GM18909 (cell line): ENCODE measurements at regions not wholly inside any gene's neighbourhood (a gene's known extent, or its start where the extent isn't known, plus 50 kb on each side); places are given as distances from the start of the nearest gene placed in this dataset.
"Not testable (repeated sequence)": the region's sequence is repeated elsewhere in the genome, so short reads cannot be mapped to it uniquely, and the experiment has no call there.

ENCODE experiments used
- ATAC-seq: cut with Tn5 transposase; IDR thresholded peaks from one replicate; pipeline ENCODE4 v1.9.1; 2021; ENCODE audit warnings: mild to moderate bottlenecking; ENCODE audit not compliant: unreplicated experiment, poor library complexity

DNA sequence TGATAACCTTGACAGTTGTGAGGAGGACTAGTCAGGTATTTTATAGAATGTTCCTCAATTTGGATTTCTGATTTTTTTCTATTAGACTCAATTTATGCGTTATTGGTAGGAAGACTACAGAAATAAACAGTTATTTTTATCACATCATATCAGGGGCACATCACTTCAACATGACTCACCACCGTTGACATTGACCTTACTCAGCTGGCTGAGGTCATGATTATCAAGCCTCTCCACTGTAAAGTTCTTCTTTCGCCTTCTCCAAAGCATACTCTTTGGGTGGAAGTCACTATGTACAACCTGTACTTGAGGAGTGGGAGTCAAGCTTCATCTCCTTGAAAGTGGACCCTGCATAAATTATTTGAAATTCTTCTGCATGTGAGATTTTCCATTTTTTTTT, 194.3 kb upstream of the IGFBP3 start:
- no peak for ATAC-seq

DNA sequence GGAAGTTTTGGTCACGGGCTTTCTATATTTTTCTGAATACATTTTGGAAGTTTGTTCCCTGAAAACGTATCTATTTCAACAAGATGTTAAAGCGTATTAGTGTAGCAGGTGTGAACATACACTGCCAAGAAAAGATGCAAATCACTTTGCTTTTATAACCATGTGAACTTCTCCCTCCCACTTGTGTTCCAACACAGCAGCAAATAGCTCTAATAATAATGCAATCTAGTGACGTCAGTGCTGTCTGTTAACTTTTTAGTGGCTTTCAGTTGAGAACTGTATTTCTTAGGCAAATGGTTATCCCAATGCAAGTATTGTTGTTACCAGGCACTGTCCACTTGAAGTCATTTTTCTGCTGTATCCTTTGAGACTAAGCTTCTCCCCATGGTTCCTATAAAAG, 188.4 kb upstream of the IGFBP3 start:
- ATAC-seq: no peak

DNA sequence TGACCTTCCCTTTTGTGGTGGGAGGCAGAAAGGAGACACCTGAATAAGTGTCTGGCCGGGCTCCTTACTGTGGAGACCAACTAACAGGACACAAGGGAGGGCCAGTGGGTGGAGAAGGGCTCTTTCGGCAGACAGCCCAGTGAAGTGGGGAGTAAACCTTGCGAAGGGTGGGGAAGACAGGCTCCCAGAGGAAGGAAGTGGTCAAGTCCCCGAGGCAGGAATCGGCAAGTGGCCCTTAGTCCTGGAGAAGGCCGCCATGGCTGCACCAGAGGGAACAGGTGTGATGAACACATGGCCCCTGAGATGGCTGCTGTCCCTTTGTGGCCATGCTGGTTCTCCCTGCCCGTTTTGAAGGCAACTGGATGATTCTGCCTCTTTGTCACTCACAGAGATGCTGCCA, 187.2 kb upstream of the IGFBP3 start:
- ATAC-seq: no peak

DNA sequence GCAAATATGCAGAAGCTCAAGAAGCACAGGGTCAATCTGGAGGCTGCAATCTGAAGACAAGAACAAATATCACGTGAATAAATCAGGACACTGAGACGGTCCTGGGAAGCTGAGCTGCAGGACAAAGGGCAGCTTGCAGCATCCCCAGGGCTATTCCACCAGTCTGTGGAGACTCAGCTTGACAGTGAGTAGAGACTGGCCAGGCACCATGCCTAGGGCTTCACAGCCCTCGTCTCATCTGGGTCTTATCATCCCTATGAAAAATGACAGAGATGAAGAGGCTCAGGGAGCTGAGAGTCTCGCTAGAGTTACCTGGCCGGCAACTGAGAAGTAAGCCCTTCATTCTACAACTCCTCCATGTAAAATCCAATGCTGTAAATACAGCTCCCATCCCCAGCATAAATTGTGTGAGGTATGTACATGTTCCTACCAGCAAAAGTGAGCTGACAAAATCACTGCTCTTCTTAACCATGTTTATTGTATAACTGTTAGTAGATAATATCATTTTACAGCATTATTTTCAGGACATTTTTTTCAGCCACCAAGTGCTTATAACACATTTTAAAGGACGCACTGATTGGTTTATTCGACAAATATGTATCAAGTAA, 186.6 kb upstream of the IGFBP3 start:
- no peak for ATAC-seq

DNA sequence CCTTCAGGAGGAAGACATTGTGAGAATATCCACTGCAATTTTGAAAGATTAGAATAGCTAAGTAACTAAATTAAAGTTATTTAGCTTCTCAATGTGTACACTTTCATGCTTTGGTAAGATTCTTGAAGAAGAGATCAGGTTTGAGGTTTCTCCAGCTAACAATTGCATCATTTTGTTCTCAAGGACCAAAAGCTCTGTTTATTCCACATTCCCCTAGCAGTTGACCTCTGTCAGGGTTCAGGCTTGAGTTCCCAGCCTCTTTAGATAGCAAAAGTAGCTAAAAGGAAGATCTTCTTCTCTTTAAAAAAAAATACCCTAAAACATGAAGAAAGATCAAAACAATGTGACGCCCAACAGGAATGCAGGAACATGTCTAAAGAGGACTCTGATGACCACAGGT, 179.4 kb upstream of the IGFBP3 start:
- ATAC-seq: no peak

DNA sequence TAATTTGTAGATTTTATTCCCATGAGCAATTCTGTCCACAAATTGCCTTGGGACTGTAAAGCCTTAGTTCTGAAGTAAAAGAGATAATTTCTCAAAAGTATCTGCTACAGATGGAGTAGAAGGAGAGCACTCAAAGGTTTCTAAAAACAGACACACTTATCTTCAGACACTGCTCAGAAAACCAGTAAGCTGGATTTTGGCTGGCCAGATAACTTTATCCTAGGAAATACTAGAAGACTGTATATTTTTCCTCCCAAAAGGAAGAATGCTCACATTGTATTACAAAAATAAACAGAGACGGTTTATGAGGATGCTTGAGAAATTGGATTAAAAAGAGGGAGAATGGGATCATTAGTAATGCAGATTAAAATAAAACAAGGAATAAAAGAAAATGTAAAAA, 178.0 kb upstream of the IGFBP3 start:
- no peak for ATAC-seq

DNA sequence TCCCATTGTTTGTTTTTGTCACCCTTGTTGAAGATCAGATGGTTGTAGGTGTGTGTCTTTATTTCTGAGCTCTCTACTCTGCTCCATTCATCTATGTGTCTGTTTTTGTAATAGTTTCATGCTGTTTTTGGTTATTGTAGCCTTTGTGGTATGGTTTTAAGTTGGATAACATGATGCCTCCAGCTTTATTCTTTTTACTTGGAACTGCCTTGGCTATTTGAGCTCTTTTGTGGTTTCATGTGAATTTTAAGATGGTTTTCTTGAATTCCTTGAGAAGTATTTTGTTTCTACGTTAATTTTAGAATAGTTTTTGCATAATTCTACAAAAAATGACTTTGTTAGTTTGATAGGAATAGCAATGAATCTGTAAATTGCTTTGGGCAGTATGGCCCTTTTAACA, 170.0 kb upstream of the IGFBP3 start:
- ATAC-seq: no peak

DNA sequence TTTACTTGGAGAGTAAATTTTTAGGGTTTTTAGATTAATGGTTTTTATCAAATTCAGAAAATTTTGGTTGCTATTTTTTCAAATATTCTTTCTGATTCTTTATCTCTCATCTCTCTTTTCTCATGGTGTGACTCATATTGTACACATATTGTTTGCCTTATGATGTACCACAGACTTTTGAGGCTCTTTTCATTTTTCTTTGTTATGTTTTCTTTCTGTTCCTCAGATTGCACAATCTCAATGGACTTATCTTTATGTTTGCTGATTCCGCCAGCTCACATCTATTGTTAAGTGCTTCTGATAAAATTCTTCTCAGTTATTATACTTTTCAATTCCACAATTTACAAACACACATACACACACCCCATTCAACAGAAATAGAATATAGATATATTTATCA, 168.2 kb upstream of the IGFBP3 start:
- ATAC-seq: no peak

DNA sequence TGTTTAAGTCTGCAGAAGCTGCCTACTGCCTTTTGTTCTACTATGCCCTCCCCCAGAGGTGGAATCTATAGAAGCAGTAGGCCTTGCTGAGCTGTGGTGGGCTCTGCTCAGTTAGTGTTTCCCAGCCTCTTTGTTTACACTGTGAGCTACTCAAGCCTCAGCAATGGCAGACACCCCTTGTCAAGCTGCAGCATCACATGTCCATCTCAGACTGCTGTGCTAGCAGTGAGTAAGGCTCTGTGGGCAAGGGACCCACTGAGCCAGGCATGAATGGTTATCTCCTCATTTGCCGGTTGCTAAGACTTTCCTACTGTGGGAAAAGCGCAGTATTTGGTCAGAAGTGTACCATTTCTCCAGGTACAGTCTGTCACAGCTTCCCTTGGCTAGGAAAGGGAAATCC, 167.4 kb upstream of the IGFBP3 start:
- not testable (repeated sequence) for ATAC-seq

DNA sequence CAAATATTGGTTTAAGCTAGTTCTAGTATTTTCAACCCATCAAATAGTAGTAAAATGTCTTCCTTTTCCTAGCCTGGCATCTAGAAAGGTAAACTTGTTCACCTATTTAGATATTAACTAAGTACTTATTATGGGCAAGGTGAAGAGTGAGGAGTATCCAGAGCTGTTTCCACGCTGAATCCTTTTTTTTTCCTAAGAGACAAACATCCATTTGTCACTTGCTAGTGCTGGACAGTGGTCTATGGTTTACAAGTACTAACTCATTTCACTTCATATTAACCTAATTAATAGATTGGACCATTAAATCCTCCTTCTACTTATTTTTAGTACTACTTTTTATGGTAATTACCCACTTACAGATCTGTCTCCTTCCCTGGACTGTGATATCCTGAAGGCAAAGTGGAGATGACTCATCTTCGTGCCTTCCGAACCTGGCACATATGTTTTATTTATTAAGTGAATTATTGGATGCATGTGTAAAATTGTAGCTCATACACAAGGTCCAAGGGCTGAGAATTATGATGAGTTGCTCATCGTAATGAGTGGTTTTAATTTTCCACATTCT, 159.6 kb upstream of the IGFBP3 start:
- no peak for ATAC-seq

DNA sequence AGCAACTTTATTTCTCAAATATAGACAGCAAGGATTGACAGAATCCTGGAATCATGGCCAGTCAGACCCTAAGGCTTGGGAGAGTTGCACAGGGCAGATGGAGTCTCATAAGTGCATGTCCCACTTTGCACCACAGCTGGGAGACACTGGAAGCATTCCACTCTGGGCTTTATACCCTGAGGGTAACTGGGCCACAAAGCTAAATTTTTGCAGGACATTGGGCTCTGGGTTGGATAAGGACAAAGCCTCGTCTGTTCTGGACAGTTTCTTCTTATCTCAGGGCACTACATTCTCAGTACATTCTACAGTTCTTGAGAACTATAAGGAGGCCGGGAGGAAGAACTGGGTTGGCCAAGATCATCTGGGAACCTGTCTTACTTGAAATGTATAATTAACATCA, 158.3 kb upstream of the IGFBP3 start:
- no peak for ATAC-seq

DNA sequence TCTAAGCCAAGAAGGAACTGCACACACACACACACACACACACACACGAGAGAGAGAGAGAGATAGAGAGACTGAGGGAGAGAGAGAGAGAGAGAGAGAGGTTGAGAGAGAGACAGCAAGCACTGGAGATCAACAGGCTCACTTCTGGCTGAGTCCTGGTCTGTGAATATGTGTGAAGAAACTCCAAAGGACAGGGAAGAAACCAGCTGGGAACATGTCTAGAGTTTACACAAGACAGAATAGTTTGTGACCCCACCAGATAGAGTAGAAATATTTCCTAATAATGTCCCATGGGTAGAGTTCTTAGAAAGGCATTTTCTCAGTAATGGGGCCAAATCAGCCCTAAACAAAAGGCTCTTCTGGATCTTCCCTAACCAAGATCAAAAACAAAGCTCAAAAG, 155.5 kb upstream of the IGFBP3 start:
- ATAC-seq: no peak

DNA sequence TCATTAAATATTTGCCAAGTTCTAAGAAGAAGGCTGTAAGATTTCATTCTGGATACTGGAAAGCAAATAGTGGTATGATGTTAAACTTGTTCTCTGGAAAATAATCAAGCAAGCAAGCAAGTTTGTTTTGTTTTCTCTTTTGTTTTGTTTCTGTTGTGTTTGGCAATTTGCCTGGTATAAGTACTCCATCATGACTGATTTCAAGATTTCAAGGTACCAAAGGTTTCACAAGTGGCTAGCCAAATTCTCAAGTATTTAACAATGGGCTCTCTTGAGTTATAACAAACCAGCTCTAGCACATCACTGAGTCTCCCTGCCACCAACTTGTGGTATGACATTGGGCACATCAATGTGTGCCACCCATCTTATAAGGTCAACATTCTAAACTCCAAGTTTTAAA, 151.7 kb upstream of the IGFBP3 start:
- ATAC-seq: no peak

DNA sequence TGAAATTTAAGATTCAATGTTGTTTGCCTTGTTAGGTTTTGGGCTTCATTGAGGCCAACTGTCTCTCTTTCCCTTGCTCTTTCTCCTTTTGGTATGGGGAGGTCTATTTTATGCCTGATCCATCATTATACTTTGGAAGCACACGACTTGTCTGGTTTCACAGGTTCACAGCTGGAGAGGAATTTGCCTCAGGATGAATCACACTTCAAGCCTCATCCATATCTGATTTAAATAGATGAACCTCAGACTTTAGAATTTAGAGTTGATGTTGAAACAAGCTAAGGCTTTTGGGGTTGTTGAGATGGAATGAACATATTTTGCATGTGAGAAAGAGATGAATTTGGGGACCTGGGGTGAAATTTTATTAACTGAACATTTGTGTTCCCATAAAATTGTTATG, 150.5 kb upstream of the IGFBP3 start:
- ATAC-seq: no peak

DNA sequence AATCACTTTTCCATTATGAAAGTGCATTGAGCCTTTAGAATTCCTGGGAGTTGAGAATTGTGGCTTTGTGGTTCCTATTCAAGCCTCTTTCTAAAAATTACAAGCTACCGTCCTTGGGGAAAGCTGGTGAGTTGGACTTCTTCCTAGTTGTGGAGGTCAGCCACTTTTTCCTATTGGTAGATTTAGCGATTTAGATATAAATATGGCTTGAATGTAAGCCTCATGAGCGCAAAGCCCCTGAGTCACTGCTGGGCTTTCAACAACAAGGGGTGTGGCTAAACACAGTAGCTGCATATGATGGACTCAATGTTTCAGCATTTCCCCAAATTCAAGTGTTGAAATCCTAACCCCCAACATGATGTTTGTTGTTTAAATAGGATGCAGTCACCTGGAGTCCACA, 150.0 kb upstream of the IGFBP3 start:
- no peak for ATAC-seq

DNA sequence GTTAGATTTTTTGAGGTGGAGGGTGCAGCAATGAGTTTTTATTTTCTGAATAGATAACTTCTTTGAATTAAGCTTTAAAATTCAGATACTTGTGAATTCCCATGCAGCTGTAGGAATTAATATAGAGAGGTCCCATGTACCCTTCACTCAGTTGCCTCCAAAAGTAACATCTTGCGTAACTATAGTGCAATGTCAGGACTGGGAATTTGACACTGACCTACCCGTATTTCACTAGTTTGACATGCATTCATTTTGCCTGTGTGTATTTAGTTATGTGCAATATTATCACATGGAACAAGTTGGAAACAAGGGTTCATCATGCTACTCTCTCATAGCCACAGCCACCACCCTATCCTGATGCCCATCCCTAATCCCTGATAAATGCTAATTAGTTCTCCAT, 147.1 kb upstream of the IGFBP3 start:
- ATAC-seq: no peak

DNA sequence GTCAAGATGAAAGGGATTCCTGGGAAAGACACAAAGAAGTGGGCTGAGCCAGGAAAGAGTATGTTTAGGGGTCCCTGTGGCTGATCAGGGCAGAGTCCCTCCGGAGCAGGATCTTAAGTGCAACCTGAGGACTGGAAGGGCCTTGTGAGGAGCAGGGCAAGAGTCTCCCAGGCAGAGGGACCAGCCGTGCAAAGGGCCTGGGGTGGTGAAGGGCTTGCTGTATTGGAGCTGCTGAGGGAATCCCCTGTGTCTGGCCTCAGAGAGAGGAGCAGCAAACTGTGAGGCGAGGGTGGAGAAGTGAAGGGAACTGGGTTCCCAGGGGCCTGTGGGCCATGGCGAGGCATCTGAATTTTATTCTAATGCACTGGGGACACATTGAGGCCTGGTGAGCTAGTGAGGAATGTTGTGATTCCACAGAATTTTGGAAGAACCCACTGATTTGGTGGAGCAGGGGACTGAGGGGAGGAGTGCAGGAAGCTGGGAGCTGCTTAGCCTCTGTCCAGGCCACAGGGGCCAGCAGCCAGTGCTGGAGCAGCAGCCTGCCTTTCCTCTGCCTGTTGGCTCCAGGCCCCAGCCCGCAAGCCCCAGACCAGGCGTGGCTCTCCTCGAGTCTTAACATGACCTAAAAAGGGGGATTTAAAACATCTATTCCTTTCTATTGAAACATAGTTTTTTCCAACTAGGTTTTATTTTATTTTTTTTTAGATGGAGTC, 138.4 kb upstream of the IGFBP3 start:
- ATAC-seq: no peak

DNA sequence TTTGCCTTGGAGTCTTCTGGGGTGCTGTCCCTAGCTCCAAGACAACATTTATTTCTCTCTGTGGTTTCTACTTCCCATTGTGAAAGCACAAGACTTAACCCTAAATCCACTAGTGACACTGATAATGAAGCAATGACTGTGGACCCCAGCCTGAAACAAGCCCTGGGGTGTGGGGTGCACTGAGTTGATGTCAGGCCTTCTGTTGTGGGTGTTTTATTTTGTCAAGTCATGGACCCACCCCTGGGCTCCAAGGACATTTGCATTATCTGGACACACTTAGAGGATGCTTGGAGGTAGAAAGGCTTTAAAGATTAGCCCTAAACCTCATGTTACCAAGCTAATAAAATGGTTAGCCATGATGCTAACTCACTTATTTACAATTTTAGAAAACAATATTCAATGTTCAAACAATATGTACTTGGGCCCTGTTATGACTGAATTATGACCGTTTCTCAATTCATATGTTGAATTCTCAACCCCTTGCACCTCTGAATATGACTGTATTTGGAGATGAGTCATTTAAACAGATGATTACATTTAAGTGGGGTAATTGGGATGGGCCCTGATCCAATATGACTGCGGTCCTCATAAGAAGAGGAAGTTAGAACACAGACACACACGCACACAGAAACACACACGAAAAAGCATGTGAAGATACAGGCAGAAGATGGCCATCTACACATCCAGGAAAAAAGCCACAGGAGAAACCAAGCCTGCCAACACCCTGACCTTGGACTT, 137.2 kb upstream of the IGFBP3 start:
- no peak for ATAC-seq

DNA sequence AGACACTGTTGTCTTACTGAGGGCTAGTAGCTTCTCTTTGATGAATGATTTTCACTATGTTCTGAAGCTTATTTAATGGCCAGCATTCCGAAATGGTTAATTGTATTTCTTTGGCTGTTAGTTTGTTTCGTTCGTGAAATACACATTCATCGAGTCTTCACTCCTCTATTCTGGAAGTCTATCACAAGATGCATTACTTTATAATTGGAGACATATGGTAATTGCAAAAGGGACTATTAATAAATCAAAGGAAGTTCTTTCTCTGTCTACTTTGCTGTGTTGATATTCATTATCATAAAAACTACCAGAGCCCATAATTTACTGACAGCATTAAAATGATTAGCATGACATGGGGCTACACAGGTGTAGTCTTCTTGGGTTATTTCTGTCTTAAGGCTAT, 133.8 kb upstream of the IGFBP3 start:
- ATAC-seq: no peak

DNA sequence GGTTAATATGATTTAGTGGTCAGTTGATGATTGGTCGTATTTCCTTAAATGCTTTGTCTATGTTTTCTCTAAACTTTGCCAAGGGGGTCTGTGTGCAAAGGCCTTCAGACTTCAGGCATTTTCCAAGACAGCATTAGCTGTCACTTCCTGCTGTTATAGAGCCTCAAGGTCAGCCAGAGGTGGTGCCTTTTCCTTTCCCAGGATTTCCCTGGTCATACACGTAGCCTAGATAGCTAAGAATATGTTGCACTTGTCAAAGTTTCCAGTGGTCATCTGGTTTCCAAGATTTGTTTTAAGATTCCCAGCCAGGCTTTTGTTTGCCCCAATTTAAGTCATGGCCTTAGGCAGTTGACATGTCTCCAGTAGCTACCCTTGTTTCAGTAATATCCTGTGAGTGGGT, 133.2 kb upstream of the IGFBP3 start:
- no peak for ATAC-seq

DNA sequence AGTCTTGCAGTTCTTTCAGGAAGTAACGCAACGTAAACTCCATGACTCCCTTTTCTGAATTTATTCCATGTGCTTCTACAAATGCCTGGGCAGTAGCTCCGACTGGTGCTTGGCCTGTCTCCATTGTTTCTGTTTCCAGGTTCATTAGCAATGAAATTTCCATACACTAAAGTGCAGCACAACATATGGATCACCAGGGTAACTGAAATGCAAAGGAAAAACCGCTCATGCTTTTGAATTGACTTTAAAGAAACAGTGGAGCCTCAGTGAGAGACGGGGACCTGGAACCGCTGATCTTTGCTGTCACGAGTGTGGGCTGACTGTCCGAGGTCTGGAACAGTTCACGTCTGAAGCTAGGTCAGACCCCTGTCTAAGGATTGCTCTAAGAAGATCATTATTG, 126.5 kb upstream of the IGFBP3 start:
- no peak for ATAC-seq
